GM19043 (cell line): ENCODE measurements at regions not wholly inside any gene's neighbourhood (a gene's known extent, or its start where the extent isn't known, plus 50 kb on each side); places are given as distances from the start of the nearest gene placed in this dataset.
"Not testable (repeated sequence)": the region's sequence is repeated elsewhere in the genome, so short reads cannot be mapped to it uniquely, and the experiment has no call there.

Source experiments
- ATAC-seq: cut with Tn5 transposase; IDR thresholded peaks from one replicate; pipeline ENCODE4 v1.9.1; 2021; ENCODE audit warnings: low read depth; ENCODE audit not compliant: unreplicated experiment

- no peak for ATAC-seq
Measured at GRCh38 chr9:71632776-71633175, 135.5 kb downstream of the CEMIP2 start.

- ATAC-seq: no peak
Measured at GRCh38 chr9:71630377-71630995, 137.8 kb downstream of the CEMIP2 start.

GRCh38 chr9:71629578-71630215 is 138.6 kb downstream of the CEMIP2 start:
- no peak for ATAC-seq

- no peak for ATAC-seq
Measured at GRCh38 chr9:71628247-71628646, 140.1 kb downstream of the CEMIP2 start.

- ATAC-seq: no peak
Measured at GRCh38 chr9:71627537-71627936, 140.8 kb downstream of the CEMIP2 start.

GRCh38 chr9:71626395-71626794 is 141.9 kb downstream of the CEMIP2 start:
- no peak for ATAC-seq

GRCh38 chr9:71624728-71625127 is 143.6 kb downstream of the CEMIP2 start:
- no peak for ATAC-seq

GRCh38 chr9:71620746-71621145 is 147.6 kb downstream of the CEMIP2 start:
- ATAC-seq: no peak

GRCh38 chr9:71620331-71620730 is 148.0 kb downstream of the CEMIP2 start:
- no peak for ATAC-seq

GRCh38 chr9:71619926-71620325 is 148.4 kb downstream of the CEMIP2 start:
- ATAC-seq: no peak

- no peak for ATAC-seq
Measured at GRCh38 chr9:71614409-71615010, 153.8 kb downstream of the CEMIP2 start.

GRCh38 chr9:71612889-71613288 is 155.4 kb downstream of the CEMIP2 start:
- no peak for ATAC-seq

- ATAC-seq: no peak
Measured at GRCh38 chr9:71609448-71609830, 158.9 kb downstream of the CEMIP2 start.

- ATAC-seq: no peak
Measured at GRCh38 chr9:71608825-71609447, 159.4 kb downstream of the CEMIP2 start.

- no peak for ATAC-seq
Measured at GRCh38 chr9:71608021-71608420, 160.3 kb downstream of the CEMIP2 start.

- ATAC-seq: no peak
Measured at GRCh38 chr9:71607461-71607881, 160.8 kb downstream of the CEMIP2 start.

GRCh38 chr9:71604197-71605063 is 163.9 kb downstream of the CEMIP2 start:
- peak; percentile 89 for ATAC-seq

- ATAC-seq: peak; percentile 66
Measured at GRCh38 chr9:71602652-71603051, 165.7 kb downstream of the CEMIP2 start.

GRCh38 chr9:71595762-71596161 is 172.6 kb downstream of the CEMIP2 start:
- not testable (repeated sequence) for ATAC-seq

GRCh38 chr9:71594541-71594940 is 173.8 kb downstream of the CEMIP2 start:
- ATAC-seq: no peak

GRCh38 chr9:71592400-71592799 is 175.9 kb downstream of the CEMIP2 start:
- ATAC-seq: no peak
